Gastroesophageal sphincter (tissue), 4 donors: ENCODE measurements at regions not wholly inside any gene's neighbourhood (a gene's known extent, or its start where the extent isn't known, plus 50 kb on each side); places are given as distances from the start of the nearest gene placed in this dataset.

Experiments used
- ATAC-seq: fragments of 150-250 bp; one replicate; pipeline ENCODE4 v1.9.1; 2016; ENCODE audit warnings: mild to moderate bottlenecking, moderate library complexity
- H3K27ac ChIP-seq, 4 donors: fragments of 200-600 bp; sonication (generic) in 3 of 4; 1 replicate in 3 of 4; 2 replicates in 1 of 4; pipeline ENCODE4 v1.5.1; 2016 to 2019
- H3K27me3 ChIP-seq: fragments of 200-600 bp; sonication (generic); one replicate; pipeline ENCODE4 v1.5.1; 2019
- H3K36me3 ChIP-seq, 2 donors: fragments of 200-600 bp; sonication (generic); one replicate each; pipeline ENCODE4 v1.5.1; 2019; ENCODE audit warnings: control low read depth in 1 of 2
- H3K4me1 ChIP-seq, 3 donors: fragments of 200-600 bp; sonication (generic); 1 replicate in 2 of 3; 2 replicates in 1 of 3; pipeline ENCODE4 v1.5.1; 2016 to 2019; ENCODE audit warnings: control low read depth in 2 of 3
- H3K4me3 ChIP-seq, 2 donors: fragments of 200-600 bp; sonication (generic); one replicate each; pipeline ENCODE4 v1.5.1; 2019; ENCODE audit warnings: mild to moderate bottlenecking in 1 of 2, moderate library complexity in 1 of 2
- H3K9me3 ChIP-seq, 3 donors: fragments of 200-600 bp; sonication (generic); one replicate each; pipeline ENCODE4 v1.5.1; 2017 to 2019; ENCODE audit warnings: control low read depth in 2 of 3
- EP300 ChIP-seq: sonication (generic); formaldehyde crosslinking; IDR thresholded peaks from one replicate; pipeline ENCODE4 v1.6.1; 2017; ENCODE audit warnings: antibody characterized with exemption, mild to moderate bottlenecking
- POLR2A ChIP-seq, 2 donors: fragments of 450-650 bp; IDR thresholded peaks; one replicate each; pipeline ENCODE4 v1.6.1; 2017; ENCODE audit warnings: antibody characterized with exemption in 2 of 2, mild to moderate bottlenecking in 2 of 2, moderate library complexity in 1 of 2
- POLR2AphosphoS5 ChIP-seq: sonication (generic); formaldehyde crosslinking; IDR thresholded peaks from one replicate; pipeline ENCODE4 v1.6.1; 2017; ENCODE audit warnings: antibody characterized with exemption
- WGBS, 2 donors: methylation state at CpG; one replicate each; pipeline ENCODE4 v1.1.5; 2018; ENCODE audit warnings: low coverage in 1 of 2; 5-methylcytosine and 5-hydroxymethylcytosine counted together
- TF ChIP-seq, protein P1 (sequence below), 4 experiments: fragments of 200-600 bp in 2 of 4; fragments of 450-650 bp in 2 of 4; sonication (generic) in 1 of 4; IDR thresholded peaks; one replicate each; pipeline ENCODE4 v1.5.1; 2017 to 2019; ENCODE audit warnings: antibody characterized with exemption in 4 of 4, mild to moderate bottlenecking in 2 of 4, moderate library complexity in 2 of 4

DNA sequence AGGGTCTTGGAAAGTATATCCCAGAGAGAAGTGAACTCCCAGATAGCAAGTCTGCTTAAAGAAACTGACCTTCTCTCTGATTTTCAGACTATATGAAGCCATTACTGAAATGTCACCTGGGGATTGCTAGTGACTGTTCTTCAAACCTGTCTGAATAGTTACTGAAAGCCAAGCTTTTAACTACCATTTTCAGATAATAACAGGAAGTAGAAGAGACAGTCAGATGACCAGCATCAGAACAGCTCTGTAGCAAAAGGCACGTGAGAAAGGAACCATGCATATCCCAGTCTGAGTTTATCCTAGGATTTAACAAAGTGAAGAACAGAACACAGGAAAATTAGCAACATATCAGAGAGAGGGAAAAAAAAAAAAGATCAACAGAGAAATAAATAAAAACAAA lies 74.9 kb upstream of the SELENOP start:
- no peak for ATAC-seq
- H3K9me3 ChIP-seq, result no peaks in the 10 kb centered on the region
- WGBS, 2 donors, result 46 to 50% methylated on average over 1 of the region's 1 CpG
- no peak overlapping the region for H3K27ac ChIP-seq
- no peaks in the 10 kb centered on the region for H3K4me1 ChIP-seq
- peaks cover 9% of the 10 kb centered on the region for H3K27me3 ChIP-seq
- no peaks in the 10 kb centered on the region for H3K36me3 ChIP-seq
- no peak overlapping the region for H3K4me3 ChIP-seq
- no peak for TF ChIP-seq POLR2A (IDR thresholded peaks at IDR 0.05)
- TF ChIP-seq, protein P1, sequence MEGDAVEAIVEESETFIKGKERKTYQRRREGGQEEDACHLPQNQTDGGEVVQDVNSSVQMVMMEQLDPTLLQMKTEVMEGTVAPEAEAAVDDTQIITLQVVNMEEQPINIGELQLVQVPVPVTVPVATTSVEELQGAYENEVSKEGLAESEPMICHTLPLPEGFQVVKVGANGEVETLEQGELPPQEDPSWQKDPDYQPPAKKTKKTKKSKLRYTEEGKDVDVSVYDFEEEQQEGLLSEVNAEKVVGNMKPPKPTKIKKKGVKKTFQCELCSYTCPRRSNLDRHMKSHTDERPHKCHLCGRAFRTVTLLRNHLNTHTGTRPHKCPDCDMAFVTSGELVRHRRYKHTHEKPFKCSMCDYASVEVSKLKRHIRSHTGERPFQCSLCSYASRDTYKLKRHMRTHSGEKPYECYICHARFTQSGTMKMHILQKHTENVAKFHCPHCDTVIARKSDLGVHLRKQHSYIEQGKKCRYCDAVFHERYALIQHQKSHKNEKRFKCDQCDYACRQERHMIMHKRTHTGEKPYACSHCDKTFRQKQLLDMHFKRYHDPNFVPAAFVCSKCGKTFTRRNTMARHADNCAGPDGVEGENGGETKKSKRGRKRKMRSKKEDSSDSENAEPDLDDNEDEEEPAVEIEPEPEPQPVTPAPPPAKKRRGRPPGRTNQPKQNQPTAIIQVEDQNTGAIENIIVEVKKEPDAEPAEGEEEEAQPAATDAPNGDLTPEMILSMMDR (IDR thresholded peaks at IDR 0.05), result no peak

DNA sequence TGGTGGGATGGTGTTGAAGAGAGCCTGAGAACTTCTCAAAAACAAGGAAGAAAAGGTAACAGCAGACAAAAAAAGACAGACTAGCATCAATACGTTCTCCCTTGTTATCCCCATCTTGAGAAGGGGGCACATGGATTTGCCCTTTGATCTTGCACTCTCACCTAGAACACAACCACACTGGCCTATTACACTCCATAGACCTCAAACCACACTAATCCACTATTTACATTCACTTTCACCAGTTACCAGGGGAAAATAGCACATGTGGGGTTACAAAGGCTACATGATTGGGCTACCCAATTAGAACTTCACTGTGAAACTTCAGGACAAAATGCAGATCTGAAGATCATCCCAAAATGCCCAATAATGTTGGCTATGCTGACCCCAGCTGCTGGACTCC lies 72.6 kb upstream of the SELENOP start:
- Histone ChIP-seq H3K4me3 (no peak overlapping the region), H3K9me3 (no peaks in the 10 kb centered on the region), H3K27me3 (peaks cover 9% of the 10 kb centered on the region), H3K36me3 (no peaks in the 10 kb centered on the region), H3K27ac (no peak overlapping the region), H3K4me1 (no peaks in the 10 kb centered on the region)
- TF ChIP-seq EP300, result no peak
- TF ChIP-seq, protein P1 (IDR thresholded peaks at IDR 0.05), result no peak
- TF ChIP-seq POLR2AphosphoS5, result no peak
- no peak for TF ChIP-seq POLR2A (IDR thresholded peaks at IDR 0.05)
- WGBS, 2 donors, result 71 to 94% methylated on average over 1 of the region's 1 CpG
- ATAC-seq, result no peak

DNA sequence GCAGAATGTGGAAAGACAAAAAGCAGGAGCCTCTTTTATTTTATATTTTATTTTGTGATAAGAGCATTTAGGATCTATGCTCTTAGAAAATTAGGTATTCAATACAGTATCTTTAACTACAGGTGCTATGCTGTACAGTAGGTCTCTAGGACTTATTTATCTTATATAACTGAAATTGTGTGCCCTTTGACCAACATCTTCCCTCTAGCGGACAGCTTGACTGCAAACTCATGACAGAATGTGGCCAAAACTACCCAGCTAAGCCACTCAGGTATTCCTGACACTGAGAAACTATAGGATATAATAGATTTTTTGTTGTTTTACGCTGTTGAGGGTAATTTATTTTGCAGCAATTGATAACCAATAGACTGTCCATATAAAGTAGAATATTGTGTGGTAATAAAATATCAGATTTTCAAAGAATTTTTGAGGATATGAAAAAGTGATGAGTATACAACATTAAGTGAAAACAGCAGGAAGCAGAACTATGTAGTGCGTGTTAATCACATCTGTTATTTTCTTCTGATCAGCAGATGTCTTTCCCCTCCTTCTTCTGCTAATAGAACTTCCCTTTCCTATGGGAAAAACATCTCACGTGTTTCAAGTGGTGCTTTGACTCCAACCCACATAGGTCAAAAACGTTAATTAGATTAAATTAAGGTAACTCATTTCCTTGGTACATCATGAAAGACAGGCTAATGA lies 69.9 kb upstream of the SELENOP start:
- ATAC-seq, result no peak
- TF ChIP-seq, protein P1 (IDR thresholded peaks at IDR 0.05), result no peak
- TF ChIP-seq EP300, result no peak
- no peak for TF ChIP-seq POLR2AphosphoS5
- no peak for TF ChIP-seq POLR2A (IDR thresholded peaks at IDR 0.05)

DNA sequence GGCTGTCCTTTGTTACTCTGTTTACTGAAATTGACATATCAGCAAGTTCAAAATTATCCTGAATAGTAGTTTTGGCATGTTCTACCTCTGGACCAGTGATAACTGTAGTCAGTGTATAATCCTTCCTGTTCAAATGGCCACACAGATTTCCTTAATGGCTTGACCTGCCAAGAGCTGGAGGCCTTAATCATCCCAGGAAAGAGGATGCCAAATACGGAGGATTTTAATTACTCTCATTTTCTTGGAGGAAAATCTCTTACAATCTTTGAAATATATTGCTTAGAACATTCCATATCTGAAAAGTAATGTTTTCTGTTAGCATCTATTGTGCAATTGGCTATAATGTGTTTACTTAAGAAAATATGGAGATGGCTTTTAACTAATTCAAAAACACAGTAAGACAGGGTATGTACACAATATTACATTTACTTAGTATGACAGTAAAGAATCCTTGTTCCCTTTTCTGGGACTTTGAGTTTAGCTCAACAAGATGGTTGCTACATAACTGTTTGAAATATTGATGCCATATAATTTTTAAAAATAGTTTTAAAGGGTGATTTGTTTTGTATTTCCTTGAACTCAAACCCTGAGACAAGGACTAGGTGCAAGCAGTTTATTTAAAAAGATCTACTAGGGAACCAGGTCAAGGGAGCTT lies 68.9 kb upstream of the SELENOP start:
- Histone ChIP-seq H3K27me3 (no peaks in the 10 kb centered on the region), H3K4me1 (no peaks in the 10 kb centered on the region), H3K4me3 (no peak overlapping the region), H3K9me3 (no peaks in the 10 kb centered on the region), H3K36me3 (no peaks in the 10 kb centered on the region), H3K27ac (no peak overlapping the region)
- 17 to 67% methylated on average over 1 of the region's 1 CpG for WGBS, 2 donors
- TF ChIP-seq, protein P1 (IDR thresholded peaks at IDR 0.05), result no peak
- no peak for TF ChIP-seq POLR2A (IDR thresholded peaks at IDR 0.05)
- no peak for TF ChIP-seq EP300
- TF ChIP-seq POLR2AphosphoS5, result no peak
- ATAC-seq, result no peak

More for the DNA sequence above, 69.9 kb upstream of the SELENOP start:
- H3K27ac ChIP-seq, result no peak overlapping the region
- no peak overlapping the region for H3K4me3 ChIP-seq
- H3K9me3 ChIP-seq, result no peaks in the 10 kb centered on the region
- WGBS, 2 donors, result 67 to 69% methylated on average over 5 of the region's 5 CpGs
- H3K4me1 ChIP-seq, result no peaks in the 10 kb centered on the region
- H3K27me3 ChIP-seq, result no peaks in the 10 kb centered on the region
- no peaks in the 10 kb centered on the region for H3K36me3 ChIP-seq

DNA sequence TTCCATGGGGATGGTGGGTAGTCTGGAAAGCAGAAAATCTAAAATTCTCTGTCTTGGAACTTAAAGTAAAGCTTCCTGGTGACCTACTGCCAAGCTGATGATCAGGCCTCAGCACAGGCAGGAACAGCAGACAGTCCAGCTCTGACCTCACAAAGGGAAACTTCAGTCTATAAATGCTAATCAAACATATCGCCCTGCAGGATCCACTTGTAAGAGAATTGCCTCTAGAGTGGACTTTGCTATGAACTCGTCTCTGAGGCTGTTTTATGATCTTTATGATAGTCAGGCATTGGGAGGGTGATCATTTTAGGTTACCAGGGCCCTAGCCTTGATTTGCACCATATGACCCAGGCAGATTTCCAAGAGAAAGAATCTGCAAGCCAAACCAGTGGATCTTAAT lies 67.6 kb upstream of the SELENOP start:
- Histone ChIP-seq H3K36me3 (no peaks in the 10 kb centered on the region), H3K27ac (no peak overlapping the region), H3K4me3 (no peak overlapping the region), H3K27me3 (no peaks in the 10 kb centered on the region), H3K9me3 (no peaks in the 10 kb centered on the region), H3K4me1 (no peaks in the 10 kb centered on the region)
- TF ChIP-seq EP300, result no peak
- 83% methylated on average over 1 of the region's 2 CpGs; no CpG with 5 or more reads in 1 of the 2 donors for WGBS, 2 donors
- ATAC-seq, result no peak
